HepG2 (cell line): ENCODE measurements at regions not wholly inside any gene's neighbourhood (a gene's known extent, or its start where the extent isn't known, plus 50 kb on each side); places are given as distances from the start of the nearest gene placed in this dataset.

Source experiments
- ATAC-seq: fragments of 200-7000 bp; cut with Tn5 transposase; 3 replicates; pipeline ENCODE4 v1.9.1; 2020; ENCODE audit warnings: mild to moderate bottlenecking, moderate library complexity
- BruUV-seq: library from RNA; stranded (reverse); fragments of 400-500 nt; replicated peaks from 2 replicates; lab custom pipeline; 2021; lab: Mats Ljungman, UMichigan
- CTCF ChIA-PET: fragments of 300-600 bp; formaldehyde crosslinking; extraction: SDS; loops from one replicate; lab custom pipeline; 2021; ENCODE audit warnings: low total read pairs, inconsistent platforms, low intra/inter-chr PET ratio; lab: Yijun Ruan, JAX
- POLR2A ChIA-PET: fragments of 350-600 bp; sonication (Branson Sonifier 250); formaldehyde crosslinking; loops from one replicate; lab custom pipeline; 2020; ENCODE audit warnings: antibody characterized with exemption, inconsistent platforms; lab: Yijun Ruan, JAX
- DNase-seq: peaks from one replicate; pipeline ENCODE4 v3.0.0-alpha.2; 2015; ENCODE audit warnings: low spot score
- FAIRE-seq: peaks from 3 replicates; lab custom pipeline; 2011; peaks lifted over from hg19 to GRCh38; lab: Jason Lieb, UNC
- H2AFZ ChIP-seq: one replicate; pipeline ENCODE4 v1.6.1; 2011; ENCODE audit warnings: low read length, inconsistent platforms
- H3K27ac ChIP-seq: fragments of 300-600 bp; 3 replicates; pipeline ENCODE4 v1.8.0; 2011; ENCODE audit warnings: mixed run types, mild to moderate bottlenecking, mixed read lengths, low read length, inconsistent platforms; ENCODE audit not compliant: insufficient read depth; ENCODE audit errors: extremely low read length
- H3K27me3 ChIP-seq, 2 experiments: fragments of 200-600 bp in 1 of 2; 2 replicates in 1 of 2; 3 replicates in 1 of 2; pipeline versions ENCODE4 v1.6.0 to v1.8.0; 2011; ENCODE audit warnings: low read length in 2 of 2, mild to moderate bottlenecking in 2 of 2, moderate library complexity in 2 of 2, inconsistent platforms in 1 of 2; ENCODE audit not compliant: insufficient read depth in 2 of 2, control insufficient read depth in 1 of 2
- H3K36me3 ChIP-seq, 2 experiments: fragments of 200-600 bp in 1 of 2; replicated peaks in 1 of 2; 2 replicates in 1 of 2; 3 replicates in 1 of 2; pipeline versions ENCODE4 v1.5.1 to v1.8.0; 2011; ENCODE audit warnings: low read length in 2 of 2, inconsistent platforms in 1 of 2; ENCODE audit not compliant: insufficient read depth in 2 of 2, control insufficient read depth in 1 of 2
- H3K4me1 ChIP-seq: 2 replicates; pipeline ENCODE4 v1.5.1; 2012; ENCODE audit warnings: low read length, inconsistent platforms; ENCODE audit not compliant: insufficient read depth
- H3K4me2 ChIP-seq: 2 replicates; pipeline ENCODE4 v1.6.0; 2011; ENCODE audit warnings: low read depth, low read length, inconsistent platforms
- H3K4me3 ChIP-seq, 3 experiments: fragments of 200-600 bp in 1 of 3; sonication (generic), shearing (Covaris generic) in 1 of 3; replicated peaks in 1 of 3; 2 replicates each; pipeline ENCODE4 v1.5.1; 2011 to 2016; ENCODE audit warnings: low read length in 3 of 3, inconsistent platforms in 2 of 3, low read depth in 2 of 3, mild to moderate bottlenecking in 2 of 3, control low read depth in 1 of 3, mixed read lengths in 1 of 3; ENCODE audit not compliant: insufficient read depth in 1 of 3
- H3K79me2 ChIP-seq: one replicate; pipeline ENCODE4 v1.6.1; 2011; ENCODE audit warnings: low read length, inconsistent platforms; ENCODE audit not compliant: insufficient read depth
- H3K9ac ChIP-seq: 2 replicates; pipeline ENCODE4 v1.6.0; 2011; ENCODE audit warnings: mild to moderate bottlenecking, low read depth, low read length, inconsistent platforms; ENCODE audit not compliant: insufficient read depth
- H3K9me3 ChIP-seq: 2 replicates; pipeline ENCODE4 v1.5.1; 2012; ENCODE audit warnings: mild to moderate bottlenecking, low read length
- H4K20me1 ChIP-seq: 2 replicates; pipeline ENCODE4 v1.6.0; 2011; ENCODE audit warnings: inconsistent platforms, mild to moderate bottlenecking, low read length, moderate library complexity; ENCODE audit not compliant: insufficient read depth
- MED1 ChIP-seq: sonication (generic); formaldehyde crosslinking; IDR thresholded peaks from 2 replicates; pipeline ENCODE4 v1.4.0; 2020; ENCODE audit warnings: missing genetic modification reagents
- PHF20 ChIP-seq: sonication (generic); formaldehyde crosslinking; IDR thresholded peaks from 2 replicates; pipeline ENCODE4 v1.5.0; 2020; ENCODE audit warnings: mild to moderate bottlenecking, missing genetic modification reagents
- PHF21A ChIP-seq: sonication (generic); formaldehyde crosslinking; IDR thresholded peaks from 2 replicates; pipeline ENCODE4 v1.5.0; 2020; ENCODE audit warnings: mild to moderate bottlenecking, missing genetic modification reagents
- SIN3A ChIP-seq: IDR thresholded peaks from 2 replicates; pipeline ENCODE4 v1.6.1; 2011; ENCODE audit warnings: low read depth, mild to moderate bottlenecking, control low read depth, low read length, borderline replicate concordance
- XRCC5 ChIP-seq: fragments of 200-400 bp; formaldehyde crosslinking; optimal IDR thresholded peaks from 2 replicates; pipeline ENCODE3; 2017; ENCODE audit warnings: mild to moderate bottlenecking, low read length
- ZBTB3 ChIP-seq: sonication (generic); formaldehyde crosslinking; IDR thresholded peaks from 2 replicates; pipeline ENCODE4 v1.4.0; 2020; ENCODE audit warnings: low read depth, mild to moderate bottlenecking, moderate library complexity, missing genetic modification reagents, borderline replicate concordance
- ZFP36 ChIP-seq: fragments of 150-350 bp; IDR thresholded peaks from 2 replicates; pipeline ENCODE4 v1.6.1; 2018; ENCODE audit warnings: borderline replicate concordance, low read length, low read depth; ENCODE audit not compliant: partially characterized antibody
- ZNF124 ChIP-seq: sonication (generic); formaldehyde crosslinking; IDR thresholded peaks from 2 replicates; pipeline ENCODE4 v1.4.0; 2020; ENCODE audit warnings: missing genetic modification reagents
- ZNF17 ChIP-seq: sonication (generic); formaldehyde crosslinking; IDR thresholded peaks from 2 replicates; pipeline ENCODE4 v1.5.0; 2020; ENCODE audit warnings: mild to moderate bottlenecking, missing genetic modification reagents
- ZNF484 ChIP-seq: sonication (generic); formaldehyde crosslinking; IDR thresholded peaks from 2 replicates; pipeline ENCODE4 v1.5.1; 2020; ENCODE audit warnings: mild to moderate bottlenecking, low read depth, missing genetic modification reagents, borderline replicate concordance
- ZNF605 ChIP-seq: sonication (generic); formaldehyde crosslinking; IDR thresholded peaks from 2 replicates; pipeline ENCODE4 v1.8.0; 2022; ENCODE audit warnings: mild to moderate bottlenecking, missing genetic modification reagents
- ZNF747 ChIP-seq: sonication (generic); formaldehyde crosslinking; IDR thresholded peaks from 2 replicates; pipeline ENCODE4 v1.8.1; 2023; ENCODE audit warnings: missing genetic modification reagents, mild to moderate bottlenecking, borderline replicate concordance
- ZSCAN30 ChIP-seq: sonication (generic); formaldehyde crosslinking; IDR thresholded peaks from 2 replicates; pipeline ENCODE4 v1.5.0; 2020; ENCODE audit warnings: mild to moderate bottlenecking, missing genetic modification reagents
- WGBS: methylation state at CpG from one replicate; pipeline ENCODE4 v1.1.6; 2017; ENCODE audit warnings: low lambda C conversion rate; 5-methylcytosine and 5-hydroxymethylcytosine counted together
- in situ Hi-C: cut with HindIII; loops from 2 replicates; pipeline ENCODE4 v1.10.0; 2017; ENCODE audit warnings: low pct_unique_long_range_greater_than_20kb; ENCODE audit not compliant: extremely low pct_ligation_motif_present
- intact Hi-C: fragments of 100-400 bp; cut with micrococcal nuclease; formaldehyde crosslinking; loops from one replicate; pipeline ENCODE4 v1.10.0; 2022; ENCODE audit not compliant: unreplicated experiment
- TF ChIP-seq, protein P1 (sequence below): sonication (generic); formaldehyde crosslinking; IDR thresholded peaks from 2 replicates; pipeline ENCODE4 v1.8.0; 2022; ENCODE audit warnings: mild to moderate bottlenecking, missing genetic modification reagents, moderate library complexity
- TF ChIP-seq, protein P2 (sequence below): sonication (generic); formaldehyde crosslinking; IDR thresholded peaks from 2 replicates; pipeline ENCODE4 v1.4.0; 2020; ENCODE audit warnings: missing genetic modification reagents

DNA sequence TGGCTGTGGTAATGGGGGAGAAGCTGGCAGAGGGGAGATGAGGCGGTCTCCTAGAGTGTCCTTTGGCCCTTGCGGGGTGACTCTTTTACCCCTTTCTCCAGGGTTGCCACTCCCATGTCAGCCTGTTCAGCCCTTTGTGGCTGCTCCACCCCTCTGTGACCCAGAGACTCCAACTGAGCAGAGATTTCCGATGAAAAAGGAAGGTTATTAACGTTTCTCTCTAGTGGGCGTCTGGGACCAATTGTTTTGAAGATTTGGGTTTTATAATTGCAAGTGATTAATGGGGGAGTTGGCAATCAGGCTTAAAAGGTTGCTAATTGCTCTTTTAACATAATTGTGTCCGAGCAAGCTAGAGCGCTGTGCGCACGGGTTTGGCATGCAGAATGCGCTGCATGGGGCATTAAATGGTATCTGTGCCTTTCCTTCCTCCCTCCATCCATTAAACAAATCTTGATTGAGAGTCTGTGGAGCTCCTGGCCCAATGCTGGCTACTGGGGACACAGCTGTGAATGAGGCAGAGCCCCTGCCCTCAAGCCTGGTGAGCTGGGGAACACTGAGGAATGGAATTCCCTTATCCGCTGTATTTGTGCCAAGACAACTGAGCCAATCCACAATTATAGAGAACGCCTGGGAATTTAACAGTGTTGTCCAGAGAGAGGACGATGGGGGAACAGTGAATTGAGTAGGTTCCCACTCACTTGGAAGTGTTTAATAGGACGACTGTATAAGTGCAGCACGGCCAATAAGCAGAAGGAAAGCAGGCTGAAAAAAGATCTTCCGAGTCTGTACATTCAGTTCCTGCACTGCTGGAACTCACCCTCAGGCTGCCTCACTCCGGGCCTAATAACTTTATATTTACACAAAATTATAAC is 295.9 kb downstream of the MIAT start (continued):
- TF ChIP-seq SIN3A (no peak), ZNF605 (CRISPR knock-in tag) (no peak), PHF21A (no peak), ZNF17 (CRISPR knock-in tag) (no peak)

DNA sequence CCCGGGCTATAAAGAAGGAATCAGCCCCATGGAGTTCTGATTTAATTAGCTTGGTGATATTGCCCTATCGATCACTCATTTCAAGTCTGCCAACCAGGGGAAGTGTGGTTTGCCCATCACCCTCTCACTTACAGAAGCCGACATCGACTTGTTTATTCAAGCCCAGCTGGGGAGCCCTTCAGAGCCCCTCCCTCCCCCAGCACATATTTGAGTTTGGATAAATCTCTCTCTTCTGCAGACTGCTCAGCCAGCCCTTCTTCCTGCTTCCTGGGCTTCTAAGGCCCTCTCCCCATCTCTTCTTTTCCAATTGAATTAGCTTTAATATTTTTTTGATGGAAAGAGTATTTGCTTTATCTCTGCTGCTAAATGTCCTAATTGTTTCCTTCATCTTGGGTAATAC is 299.0 kb downstream of the MIAT start:
- no peak overlapping the region for H3K4me2 ChIP-seq
- no peak overlapping the region for H2AFZ ChIP-seq
- in situ Hi-C loops, result no loop called here
- DNase-seq (no peak), ATAC-seq (no peak), FAIRE-seq (no peak)
- no peaks in the 10 kb centered on the region for H3K79me2 ChIP-seq
- POLR2A ChIA-PET, result no interaction called here
- no peaks in the 10 kb centered on the region for H3K4me1 ChIP-seq
- intact Hi-C loops, result no loop called here
- no peak overlapping the region for H3K9ac ChIP-seq
- no peak overlapping the region for H3K27ac ChIP-seq
- TF ChIP-seq ZSCAN30 (CRISPR knock-in tag) (no peak), MED1 (CRISPR knock-in tag) (no peak)
- CTCF ChIA-PET, result no interaction called here
- H3K9me3 ChIP-seq, result no peaks in the 10 kb centered on the region
- no peaks in the 10 kb centered on the region for H4K20me1 ChIP-seq
- no peaks in the 10 kb centered on the region for H3K36me3 ChIP-seq
- 0% methylated on average over 3 of the region's 4 CpGs for WGBS
- peaks cover 2 to 16% of the 10 kb centered on the region in 2 experiments; a peak in 2 of 5 replicates for H3K27me3 ChIP-seq
- no TSS peak for BruUV-seq
- no peak overlapping the region for H3K4me3 ChIP-seq

DNA sequence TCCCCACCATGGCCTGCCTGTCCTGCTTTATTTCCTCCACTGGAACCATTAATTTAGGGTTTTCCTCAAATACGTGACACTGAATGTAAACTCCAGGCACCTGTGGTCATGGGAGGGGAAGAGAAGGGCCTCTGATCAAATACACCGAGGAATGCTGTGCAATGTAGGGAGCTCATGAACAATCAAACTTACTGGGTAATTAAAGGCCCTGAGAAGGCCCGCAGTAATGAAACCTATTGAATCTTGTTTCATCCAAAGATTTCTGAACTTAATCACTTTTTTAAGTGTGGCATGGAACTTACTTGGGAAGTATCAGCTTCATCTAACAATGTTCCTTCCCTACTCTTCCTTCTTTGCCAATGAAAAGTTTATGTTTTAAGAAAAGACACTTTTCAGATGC is 299.8 kb downstream of the MIAT start:
- Histone ChIP-seq H3K4me2 (no peak overlapping the region), H3K27ac (no peak overlapping the region), H3K27me3 (peaks cover 2 to 12% of the 10 kb centered on the region in 2 experiments; a peak in 2 of 5 replicates), H3K79me2 (no peaks in the 10 kb centered on the region), H2AFZ (no peak overlapping the region), H3K36me3 (no peaks in the 10 kb centered on the region), H3K9me3 (no peaks in the 10 kb centered on the region), H3K9ac (no peak overlapping the region), H4K20me1 (no peaks in the 10 kb centered on the region), H3K4me3 (no peak overlapping the region), H3K4me1 (no peaks in the 10 kb centered on the region)
- ATAC-seq, result no peak
- DNase-seq, result no peak
- BruUV-seq, result no TSS peak
- no peak for FAIRE-seq
- in situ Hi-C loops (no loop called here), intact Hi-C loops (no loop called here)
- ChIA-PET POLR2A (no interaction called here), CTCF (no interaction called here)
- WGBS, result 2% methylated on average over 3 of the region's 3 CpGs
- TF ChIP-seq ZNF124 (no peak), XRCC5 (no peak), ZNF747 (no peak), ZBTB3 (no peak), ZFP36 (no peak), PHF20 (CRISPR knock-in tag) (no peak), ZNF484 (no peak)
- TF ChIP-seq, protein P1, sequence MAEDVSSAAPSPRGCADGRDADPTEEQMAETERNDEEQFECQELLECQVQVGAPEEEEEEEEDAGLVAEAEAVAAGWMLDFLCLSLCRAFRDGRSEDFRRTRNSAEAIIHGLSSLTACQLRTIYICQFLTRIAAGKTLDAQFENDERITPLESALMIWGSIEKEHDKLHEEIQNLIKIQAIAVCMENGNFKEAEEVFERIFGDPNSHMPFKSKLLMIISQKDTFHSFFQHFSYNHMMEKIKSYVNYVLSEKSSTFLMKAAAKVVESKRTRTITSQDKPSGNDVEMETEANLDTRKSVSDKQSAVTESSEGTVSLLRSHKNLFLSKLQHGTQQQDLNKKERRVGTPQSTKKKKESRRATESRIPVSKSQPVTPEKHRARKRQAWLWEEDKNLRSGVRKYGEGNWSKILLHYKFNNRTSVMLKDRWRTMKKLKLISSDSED, result no peak
- TF ChIP-seq, protein P2, sequence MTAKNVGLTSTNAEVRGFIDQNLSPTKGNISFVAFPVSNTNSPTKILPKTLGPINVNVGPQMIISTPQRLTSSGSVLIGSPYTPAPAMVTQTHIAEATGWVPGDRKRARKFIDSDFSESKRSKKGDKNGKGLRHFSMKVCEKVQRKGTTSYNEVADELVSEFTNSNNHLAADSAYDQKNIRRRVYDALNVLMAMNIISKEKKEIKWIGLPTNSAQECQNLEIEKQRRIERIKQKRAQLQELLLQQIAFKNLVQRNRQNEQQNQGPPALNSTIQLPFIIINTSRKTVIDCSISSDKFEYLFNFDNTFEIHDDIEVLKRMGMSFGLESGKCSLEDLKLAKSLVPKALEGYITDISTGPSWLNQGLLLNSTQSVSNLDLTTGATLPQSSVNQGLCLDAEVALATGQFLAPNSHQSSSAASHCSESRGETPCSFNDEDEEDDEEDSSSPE (CRISPR knock-in tag), result no peak
